ENCODE measurements at regions not wholly inside any gene's neighbourhood (a gene's known extent, or its start where the extent isn't known, plus 50 kb on each side); places are given as distances from the start of the nearest gene placed in this dataset.
A peak's percentile ranks its signal among the peaks of the same experiment; 100 is the strongest.

DNA sequence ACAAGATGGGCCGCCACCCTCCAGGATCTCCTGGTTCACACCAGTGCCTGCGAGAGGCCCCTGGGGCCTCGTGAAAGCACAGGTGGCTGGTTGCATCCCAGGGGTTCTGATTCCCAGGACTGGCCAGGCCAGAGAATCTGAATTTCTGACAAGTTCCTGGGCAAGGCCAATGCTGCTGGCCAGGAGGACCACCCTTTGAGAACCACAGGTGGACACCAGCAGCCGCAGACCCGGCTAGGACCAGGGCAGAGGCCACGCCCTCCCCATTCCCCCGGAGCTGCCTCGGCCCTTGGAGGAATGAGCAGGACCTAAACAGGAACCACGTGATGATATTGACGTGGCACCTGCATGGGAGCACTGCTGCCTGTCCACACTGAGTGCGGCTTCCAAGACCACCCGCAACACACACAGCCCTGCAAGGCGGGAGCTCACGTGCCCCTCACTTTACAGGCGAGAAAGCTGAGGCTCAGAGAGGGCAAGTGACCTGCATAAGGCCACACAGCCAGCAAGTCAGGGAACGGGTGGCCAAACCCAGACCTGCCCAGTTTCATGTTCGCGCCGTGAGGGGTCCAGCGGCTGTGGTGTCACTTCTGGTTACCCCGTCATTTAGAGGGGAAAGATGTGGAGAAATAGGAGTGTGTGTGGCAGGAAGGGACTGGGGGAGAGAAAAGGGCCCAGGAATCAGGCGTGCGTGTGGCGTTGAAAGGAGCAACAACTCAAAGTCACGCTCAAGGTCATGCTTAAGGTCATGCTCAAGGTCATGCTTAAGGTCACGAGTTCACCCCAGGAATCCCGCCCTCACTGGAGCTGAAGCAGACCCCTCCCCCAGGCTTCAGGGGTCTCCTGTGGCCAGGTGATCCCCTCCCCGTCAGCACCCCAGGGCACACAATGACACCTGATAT lies 105.9 kb upstream of the IER5L start:
- intact Hi-C loops (cut with DNase I) = no loop called here
- peak overlapping the region in 2 of 4 donors; percentile 35 to 46 for H3K4me3 ChIP-seq
- WGBS, 2 donors = 86 to 91% methylated on average over 28 of the region's 28 CpGs
- H3K9me3 ChIP-seq = no peaks in the 10 kb centered on the region
- no peaks in the 10 kb centered on the region for H3K4me1 ChIP-seq
- H3K27ac ChIP-seq = no peak overlapping the region
- H3K36me3 ChIP-seq = no peaks in the 10 kb centered on the region
- no peaks in the 10 kb centered on the region for H3K27me3 ChIP-seq
- peak; percentile 57 for DNase-seq
- TF ChIP-seq EP300 (IDR thresholded peaks at IDR 0.05) = no peak

DNA sequence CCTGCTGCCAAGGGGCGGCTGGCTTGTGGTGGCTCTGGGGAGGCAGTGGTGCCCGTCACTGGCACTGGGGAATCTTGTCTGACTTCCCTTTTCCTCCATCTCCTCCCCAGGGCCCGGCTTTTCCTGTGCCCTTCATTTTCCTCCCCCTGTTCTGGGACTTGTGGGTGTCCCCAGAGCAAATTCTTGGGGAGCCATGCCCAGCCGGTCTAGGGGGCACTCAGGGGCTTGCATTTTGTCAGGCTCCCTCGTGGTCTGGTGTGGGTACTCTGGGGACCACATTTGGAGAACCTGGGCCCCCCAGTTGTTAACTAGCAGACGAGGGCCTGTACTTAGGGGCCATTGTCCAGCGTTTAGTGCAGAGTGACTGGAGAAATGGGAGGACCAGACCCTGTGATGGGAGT lies 105.2 kb upstream of the IER5L start:
- no peaks in the 10 kb centered on the region for H3K36me3 ChIP-seq
- no peaks in the 10 kb centered on the region for H3K4me1 ChIP-seq
- 70 to 78% methylated on average over 7 of the region's 7 CpGs for WGBS, 2 donors
- DNase-seq = peak; percentile 63
- H3K4me3 ChIP-seq = peak overlapping the region in 3 of 4 donors; percentile 21 to 46 (median 35)
- no peaks in the 10 kb centered on the region for H3K9me3 ChIP-seq
- peak overlapping the region in 2 of 4 donors; percentile 27 to 28 for H3K27ac ChIP-seq
- TF ChIP-seq POLR2AphosphoS5 (IDR thresholded peaks at IDR 0.05) (no peak), EP300 (IDR thresholded peaks at IDR 0.05) (no peak), POLR2A (IDR thresholded peaks at IDR 0.05) (no peak)
- TF ChIP-seq, protein P1, sequence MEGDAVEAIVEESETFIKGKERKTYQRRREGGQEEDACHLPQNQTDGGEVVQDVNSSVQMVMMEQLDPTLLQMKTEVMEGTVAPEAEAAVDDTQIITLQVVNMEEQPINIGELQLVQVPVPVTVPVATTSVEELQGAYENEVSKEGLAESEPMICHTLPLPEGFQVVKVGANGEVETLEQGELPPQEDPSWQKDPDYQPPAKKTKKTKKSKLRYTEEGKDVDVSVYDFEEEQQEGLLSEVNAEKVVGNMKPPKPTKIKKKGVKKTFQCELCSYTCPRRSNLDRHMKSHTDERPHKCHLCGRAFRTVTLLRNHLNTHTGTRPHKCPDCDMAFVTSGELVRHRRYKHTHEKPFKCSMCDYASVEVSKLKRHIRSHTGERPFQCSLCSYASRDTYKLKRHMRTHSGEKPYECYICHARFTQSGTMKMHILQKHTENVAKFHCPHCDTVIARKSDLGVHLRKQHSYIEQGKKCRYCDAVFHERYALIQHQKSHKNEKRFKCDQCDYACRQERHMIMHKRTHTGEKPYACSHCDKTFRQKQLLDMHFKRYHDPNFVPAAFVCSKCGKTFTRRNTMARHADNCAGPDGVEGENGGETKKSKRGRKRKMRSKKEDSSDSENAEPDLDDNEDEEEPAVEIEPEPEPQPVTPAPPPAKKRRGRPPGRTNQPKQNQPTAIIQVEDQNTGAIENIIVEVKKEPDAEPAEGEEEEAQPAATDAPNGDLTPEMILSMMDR (IDR thresholded peaks at IDR 0.05) = no peak
- no peaks in the 10 kb centered on the region for H3K27me3 ChIP-seq
- intact Hi-C loops (cut with DNase I) = no loop called here

DNA sequence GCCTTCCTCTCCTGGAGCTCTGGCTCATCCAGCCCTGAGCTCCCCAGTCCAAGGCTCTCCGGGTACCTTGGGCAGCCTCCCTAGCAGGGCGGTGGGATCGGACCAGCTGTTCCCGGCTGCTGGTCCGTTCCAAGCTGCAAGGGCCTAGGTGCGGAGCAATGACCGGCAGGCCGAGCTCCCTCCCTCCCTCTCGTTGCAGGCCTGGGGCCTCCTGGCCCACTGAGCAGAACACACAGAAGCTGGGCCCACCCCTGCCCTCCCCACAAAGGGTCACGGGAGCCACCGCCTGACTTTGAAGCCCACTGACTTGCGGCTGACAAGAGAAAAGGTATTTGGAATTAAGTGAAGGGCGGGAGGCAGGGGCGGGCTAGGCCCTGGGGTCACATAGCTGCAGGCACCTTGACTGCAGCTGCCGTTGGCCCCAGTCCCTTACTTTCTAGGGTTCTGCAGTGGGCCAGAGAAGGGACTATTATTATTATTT lies 104.7 kb upstream of the IER5L start:
- WGBS, 2 donors = 82 to 89% methylated on average over 15 of the region's 15 CpGs
- no peaks in the 10 kb centered on the region for H3K27me3 ChIP-seq
- peak overlapping the region in 3 of 4 donors; percentile 21 to 46 (median 35) for H3K4me3 ChIP-seq
- peak; percentile 58 for DNase-seq
- H3K9me3 ChIP-seq = no peaks in the 10 kb centered on the region
- no peaks in the 10 kb centered on the region for H3K4me1 ChIP-seq
- intact Hi-C loops (cut with DNase I) = no loop called here
- peak overlapping the region; percentile 27 to 47 (median 34) for H3K27ac ChIP-seq
- H3K36me3 ChIP-seq = no peaks in the 10 kb centered on the region
- TF ChIP-seq EP300 (IDR thresholded peaks at IDR 0.05) (no peak), POLR2AphosphoS5 (IDR thresholded peaks at IDR 0.05) (no peak), POLR2A (IDR thresholded peaks at IDR 0.05) (no peak)
- TF ChIP-seq, protein P1 (IDR thresholded peaks at IDR 0.05) = no peak

DNA sequence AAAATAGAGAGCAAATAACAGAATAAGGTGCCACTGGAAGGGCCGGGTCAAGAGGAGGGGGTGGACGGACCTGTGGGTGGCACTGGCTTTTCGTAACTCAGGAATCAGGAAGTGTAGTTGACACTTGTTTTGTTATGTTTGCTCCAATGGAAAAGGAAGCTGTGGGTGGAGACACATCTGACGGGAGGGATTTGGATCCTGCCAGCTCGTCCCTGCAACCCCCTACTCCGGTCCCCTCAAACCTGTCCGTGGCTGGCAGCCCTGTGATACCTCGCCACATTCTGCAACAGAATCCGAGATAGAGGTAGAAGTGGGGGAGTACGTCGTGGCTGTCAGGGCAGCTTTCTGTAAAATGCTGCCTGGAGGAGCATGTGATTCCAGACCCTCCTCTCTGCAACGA lies 104.2 kb upstream of the IER5L start:
- TF ChIP-seq, protein P1 (IDR thresholded peaks at IDR 0.05) = no peak
- TF ChIP-seq POLR2AphosphoS5 (IDR thresholded peaks at IDR 0.05) (no peak), POLR2A (IDR thresholded peaks at IDR 0.05) (no peak), EP300 (IDR thresholded peaks at IDR 0.05) (no peak)
- no peaks in the 10 kb centered on the region for H3K4me1 ChIP-seq
- no peaks in the 10 kb centered on the region for H3K9me3 ChIP-seq
- intact Hi-C loops (cut with DNase I) = no loop called here
- H3K36me3 ChIP-seq = no peaks in the 10 kb centered on the region
- DNase-seq = peak; percentile 61
- peak overlapping the region; percentile 27 to 47 (median 34) for H3K27ac ChIP-seq
- no peaks in the 10 kb centered on the region for H3K27me3 ChIP-seq
- WGBS, 2 donors = 61 to 68% methylated on average over 12 of the region's 12 CpGs
- peak overlapping the region in 3 of 4 donors; percentile 21 to 46 (median 35) for H3K4me3 ChIP-seq

DNA sequence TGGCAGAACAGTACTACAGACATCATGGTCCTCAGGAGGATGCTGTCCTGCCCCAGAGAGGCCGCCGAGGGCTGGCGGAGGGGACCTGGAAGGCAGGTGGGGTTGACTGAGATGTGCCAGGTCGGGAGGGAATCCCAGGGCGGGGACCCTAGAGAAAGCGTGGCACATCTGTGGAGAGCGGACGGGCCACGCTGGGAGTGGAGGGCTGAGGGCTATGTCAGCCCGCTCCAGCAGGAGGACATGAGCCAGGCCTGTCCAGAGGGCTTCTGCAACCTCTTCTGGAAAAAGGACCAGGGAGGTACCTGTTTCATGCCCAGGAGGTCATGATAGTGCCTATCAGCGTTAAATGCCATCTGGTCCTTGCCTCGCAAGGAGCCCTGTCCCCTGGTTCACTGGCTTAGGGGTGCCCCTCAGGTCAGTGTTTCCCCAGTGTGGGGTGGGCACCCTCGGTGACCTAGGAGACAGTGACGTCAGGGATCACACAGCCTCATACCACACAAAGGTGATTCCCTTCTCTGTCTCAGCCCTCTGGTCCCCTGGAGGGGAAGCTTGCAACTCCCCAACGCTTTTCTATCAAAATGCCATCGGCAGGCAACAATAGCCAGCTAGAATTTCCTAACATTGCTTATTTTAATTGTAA lies 103.6 kb upstream of the IER5L start:
- WGBS, 2 donors = 88 to 90% methylated on average over 16 of the region's 16 CpGs
- no peaks in the 10 kb centered on the region for H3K36me3 ChIP-seq
- intact Hi-C loops (cut with DNase I) = no loop called here
- H3K4me1 ChIP-seq = no peaks in the 10 kb centered on the region
- H3K9me3 ChIP-seq = no peaks in the 10 kb centered on the region
- no peaks in the 10 kb centered on the region for H3K27me3 ChIP-seq
- peak; percentile 58 for DNase-seq
- H3K27ac ChIP-seq = no peak overlapping the region
- H3K4me3 ChIP-seq = no peak overlapping the region
- TF ChIP-seq POLR2A (IDR thresholded peaks at IDR 0.05) (no peak), EP300 (IDR thresholded peaks at IDR 0.05) (no peak), POLR2AphosphoS5 (IDR thresholded peaks at IDR 0.05) (no peak)
- TF ChIP-seq, protein P1 (IDR thresholded peaks at IDR 0.05) = no peak
